NCI-H2029 (cell line): ENCODE measurements at regions not wholly inside any gene's neighbourhood (a gene's known extent, or its start where the extent isn't known, plus 50 kb on each side); places are given as distances from the start of the nearest gene placed in this dataset.
A peak's percentile ranks its signal among the peaks of the same experiment; 100 is the strongest.
"Not testable (repeated sequence)": the region's sequence is repeated elsewhere in the genome, so short reads cannot be mapped to it uniquely, and the experiment has no call there.

Source experiments
- DNase-seq: peaks from one replicate; lab custom pipeline; 2025; lab: John Stamatoyannopoulos, UW

- DNase-seq, result no peak
Observed at GRCh38 chr2:190150413-190150812, 87.9 kb upstream of the MSTN start.

- no peak for DNase-seq
Observed at GRCh38 chr2:190149908-190150307, 87.4 kb upstream of the MSTN start.

- no peak for DNase-seq
Observed at GRCh38 chr2:190149200-190149599, 86.7 kb upstream of the MSTN start.

- DNase-seq, result not testable (repeated sequence)
Observed at GRCh38 chr2:190146109-190146508, 83.6 kb upstream of the MSTN start.

GRCh38 chr2:190140474-190140873, 77.9 kb upstream of the MSTN start:
- DNase-seq, result not testable (repeated sequence)

- no peak for DNase-seq
Observed at GRCh38 chr2:190139371-190139770, 76.8 kb upstream of the MSTN start.

- DNase-seq, result no peak
Observed at GRCh38 chr2:190138032-190138431, 75.5 kb upstream of the MSTN start.

GRCh38 chr2:190137561-190137960, 75.0 kb upstream of the MSTN start:
- DNase-seq, result no peak

GRCh38 chr2:190136825-190137224, 74.3 kb upstream of the MSTN start:
- DNase-seq, result no peak

GRCh38 chr2:190136259-190136658, 73.7 kb upstream of the MSTN start:
- no peak for DNase-seq

GRCh38 chr2:190129421-190130199, 67.1 kb upstream of the MSTN start:
- DNase-seq, result no peak

- DNase-seq, result no peak
Observed at GRCh38 chr2:190127651-190128050, 65.1 kb upstream of the MSTN start.

- DNase-seq, result no peak
Observed at GRCh38 chr2:190126798-190127197, 64.3 kb upstream of the MSTN start.

- DNase-seq, result no peak
Observed at GRCh38 chr2:190123956-190124355, 61.4 kb upstream of the MSTN start.

GRCh38 chr2:190121971-190122370, 59.4 kb upstream of the MSTN start:
- DNase-seq, result no peak

- DNase-seq, result no peak
Observed at GRCh38 chr2:190121305-190121704, 58.8 kb upstream of the MSTN start.

- peak; percentile 11 for DNase-seq
Observed at GRCh38 chr2:190119923-190120590, 57.5 kb upstream of the MSTN start.

GRCh38 chr2:190119257-190119656, 56.7 kb upstream of the MSTN start:
- DNase-seq, result peak; percentile 16

- no peak for DNase-seq
Observed at GRCh38 chr2:190117305-190117704, 54.8 kb upstream of the MSTN start.

GRCh38 chr2:190113000-190113399, 50.5 kb upstream of the MSTN start:
- no peak for DNase-seq
